HEK293T (cell line): ENCODE measurements at regions not wholly inside any gene's neighbourhood (a gene's known extent, or its start where the extent isn't known, plus 50 kb on each side); places are given as distances from the start of the nearest gene placed in this dataset.

ENCODE experiments used
- BHLHE40 ChIP-seq: fragments of 450-650 bp; IDR thresholded peaks from 2 replicates; pipeline ENCODE4 v1.6.1; 2016; ENCODE audit warnings: mild to moderate bottlenecking, moderate library complexity, borderline replicate concordance
- CTBP1 ChIP-seq: fragments of 450-650 bp; IDR thresholded peaks from 2 replicates; pipeline ENCODE4 v1.6.1; 2016; ENCODE audit warnings: borderline replicate concordance
- ELF4 ChIP-seq: fragments of 450-650 bp; IDR thresholded peaks from 2 replicates; pipeline ENCODE4 v1.6.1; 2017; ENCODE audit warnings: antibody characterized with exemption
- FOXM1 ChIP-seq: fragments of 450-650 bp; IDR thresholded peaks from 2 replicates; pipeline ENCODE4 v1.6.1; 2017; ENCODE audit warnings: mild to moderate bottlenecking, borderline replicate concordance
- SP1 ChIP-seq: fragments of 450-650 bp; IDR thresholded peaks from 2 replicates; pipeline ENCODE4 v1.6.1; 2017
- SUZ12 ChIP-seq: fragments of 450-650 bp; IDR thresholded peaks from 2 replicates; pipeline ENCODE4 v1.6.1; 2016; ENCODE audit warnings: mild to moderate bottlenecking
- TARDBP ChIP-seq: fragments of 450-650 bp; IDR thresholded peaks from 2 replicates; pipeline ENCODE4 v1.6.1; 2016
- ZNF384 ChIP-seq: fragments of 450-650 bp; IDR thresholded peaks from 2 replicates; pipeline ENCODE4 v1.6.1; 2016
- TF ChIP-seq, protein P1 (sequence below): fragments of 450-650 bp; IDR thresholded peaks from 2 replicates; pipeline ENCODE4 v1.6.1; 2016

DNA sequence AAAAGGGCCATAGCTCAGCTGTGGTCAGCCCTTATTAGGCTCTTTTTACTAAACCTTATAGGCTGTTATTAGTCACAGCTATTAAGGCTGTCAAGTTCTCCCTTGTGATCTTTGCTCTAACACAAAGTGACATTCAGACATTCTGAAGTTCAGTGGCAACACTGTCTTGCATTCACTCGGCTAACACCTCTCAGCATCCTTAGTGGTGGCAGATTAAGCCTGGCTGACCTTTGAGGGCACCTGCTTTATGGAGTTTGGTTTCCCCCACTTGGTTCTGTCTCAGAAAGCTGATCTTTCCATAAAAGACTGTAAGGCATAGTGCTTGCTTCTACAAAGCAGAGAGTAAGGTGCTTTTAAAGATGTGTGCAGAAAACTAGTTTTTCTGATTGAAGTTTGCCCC is 677.4 kb upstream of the TMEM132C start:
- TF ChIP-seq ZNF384, result no peak
- TF ChIP-seq SP1, result no peak
- TF ChIP-seq FOXM1, result no peak
- no peak for TF ChIP-seq BHLHE40
- no peak for TF ChIP-seq CTBP1
- TF ChIP-seq, protein P1, sequence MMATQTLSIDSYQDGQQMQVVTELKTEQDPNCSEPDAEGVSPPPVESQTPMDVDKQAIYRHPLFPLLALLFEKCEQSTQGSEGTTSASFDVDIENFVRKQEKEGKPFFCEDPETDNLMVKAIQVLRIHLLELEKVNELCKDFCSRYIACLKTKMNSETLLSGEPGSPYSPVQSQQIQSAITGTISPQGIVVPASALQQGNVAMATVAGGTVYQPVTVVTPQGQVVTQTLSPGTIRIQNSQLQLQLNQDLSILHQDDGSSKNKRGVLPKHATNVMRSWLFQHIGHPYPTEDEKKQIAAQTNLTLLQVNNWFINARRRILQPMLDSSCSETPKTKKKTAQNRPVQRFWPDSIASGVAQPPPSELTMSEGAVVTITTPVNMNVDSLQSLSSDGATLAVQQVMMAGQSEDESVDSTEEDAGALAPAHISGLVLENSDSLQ, result no peak
- TF ChIP-seq TARDBP, result no peak
- no peak for TF ChIP-seq SUZ12
- no peak for TF ChIP-seq ELF4
